ENCODE measurements at regions not wholly inside any gene's neighbourhood (a gene's known extent, or its start where the extent isn't known, plus 50 kb on each side); places are given as distances from the start of the nearest gene placed in this dataset.
"Not testable (repeated sequence)": the region's sequence is repeated elsewhere in the genome, so short reads cannot be mapped to it uniquely, and the experiment has no call there.

DNA sequence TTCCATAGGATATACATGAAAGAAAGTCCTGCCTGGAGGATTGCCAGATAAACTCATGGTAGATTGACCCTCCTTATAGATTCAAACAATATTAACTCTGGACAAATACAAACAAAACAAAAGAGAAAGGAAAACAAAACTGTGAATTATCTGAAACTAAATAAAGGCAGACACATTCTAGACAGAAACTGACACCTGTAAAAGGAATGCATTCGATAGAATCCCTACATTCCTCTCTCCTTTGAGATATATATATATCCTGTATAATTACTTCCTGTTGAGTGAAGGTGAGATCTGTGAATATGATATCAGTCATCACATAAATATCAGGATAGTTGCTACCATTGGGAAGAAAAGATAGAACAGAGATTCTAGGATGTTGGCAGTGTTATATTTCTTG, 948.4 kb upstream of the ATXN7L3B start:
- DNase-seq = no peak

DNA sequence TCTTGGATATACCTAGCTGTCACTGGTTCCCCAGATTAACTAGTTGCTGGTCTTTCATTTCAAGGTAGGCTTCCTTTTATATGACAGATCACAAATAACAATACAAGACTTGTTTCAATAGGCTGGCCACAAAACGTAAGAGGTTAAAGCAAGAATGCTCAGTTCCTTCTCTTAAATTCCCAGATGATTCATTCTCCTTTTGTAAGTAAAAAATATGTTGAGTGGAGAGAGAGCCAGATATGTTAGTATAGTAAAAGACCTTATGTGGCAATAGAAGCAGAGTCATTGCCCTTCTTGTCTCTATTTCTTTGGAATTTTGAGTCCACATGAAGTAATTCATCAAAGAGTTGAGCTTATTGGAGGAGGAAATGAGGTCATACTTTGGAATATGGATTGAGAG, 939.0 kb upstream of the ATXN7L3B start:
- no peak for DNase-seq

- DNase-seq = no peak
Measured at GRCh38 chr12:73599268-73599667, 938.4 kb upstream of the ATXN7L3B start.

GRCh38 chr12:73605925-73606324, 931.7 kb upstream of the ATXN7L3B start:
- DNase-seq = not testable (repeated sequence)

- DNase-seq = no peak
Measured at GRCh38 chr12:73612551-73612950, 925.1 kb upstream of the ATXN7L3B start.

GRCh38 chr12:73623421-73623820, 914.2 kb upstream of the ATXN7L3B start:
- DNase-seq = no peak

DNA sequence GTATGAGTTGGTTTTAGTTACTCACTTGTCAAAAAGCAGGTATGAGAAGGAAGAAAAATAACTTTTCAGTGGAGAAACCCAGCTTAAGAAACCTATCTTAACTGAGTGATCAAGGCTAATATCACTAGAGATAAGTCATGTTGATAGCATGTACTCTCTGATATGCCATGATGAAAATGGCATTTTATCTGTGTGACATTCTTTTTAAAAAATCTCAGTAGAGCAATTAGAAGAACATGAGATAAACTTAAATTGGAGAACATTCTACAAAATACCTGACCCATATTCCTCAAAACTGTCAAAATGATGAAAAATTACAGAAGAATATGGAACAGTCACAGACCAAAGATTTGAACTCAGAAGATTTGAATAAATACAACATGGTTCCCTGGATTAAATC, 912.4 kb upstream of the ATXN7L3B start:
- DNase-seq = no peak

GRCh38 chr12:73629171-73629570, 908.5 kb upstream of the ATXN7L3B start:
- DNase-seq = no peak

DNA sequence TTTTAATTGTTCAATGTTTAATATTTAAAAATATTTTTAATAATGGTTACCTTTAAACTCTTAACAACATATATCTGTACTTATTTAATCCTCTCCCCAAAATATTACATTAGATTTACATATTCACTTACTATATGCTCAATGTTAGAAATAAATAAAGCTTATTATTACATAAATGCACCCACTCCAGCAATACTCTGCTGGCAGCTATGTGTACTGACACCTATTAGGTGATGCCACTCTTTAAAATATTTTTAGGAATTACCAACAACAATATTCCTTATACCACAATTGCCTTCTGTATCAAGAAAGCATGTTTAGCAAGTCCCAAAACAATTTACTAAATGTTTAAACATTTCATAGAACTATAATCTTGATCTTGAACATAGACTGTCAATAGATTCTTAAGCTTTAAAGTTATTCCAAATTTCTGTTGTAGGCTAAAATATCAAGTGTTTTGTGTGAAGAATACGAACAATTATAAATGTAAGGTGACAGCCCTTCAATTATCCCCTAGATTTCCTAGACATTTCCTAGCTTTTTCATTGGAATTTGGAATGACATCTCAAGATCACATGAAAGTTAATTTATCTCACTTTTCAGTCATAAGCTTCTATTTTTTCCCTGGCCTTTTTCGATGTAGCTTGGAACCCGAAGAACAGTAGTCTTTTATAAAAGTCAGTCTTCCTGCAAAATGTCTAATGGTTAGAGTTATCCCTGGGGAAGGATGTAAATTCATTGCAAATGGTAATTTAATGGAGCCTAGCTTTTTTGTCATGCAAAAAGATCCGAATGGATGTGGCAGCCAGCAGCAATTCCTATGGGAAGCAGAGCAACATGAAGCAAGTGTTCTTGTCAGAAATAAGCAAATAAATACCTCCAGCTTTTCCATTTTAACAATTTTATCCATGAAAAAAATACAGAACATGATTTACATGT, 907.5 kb upstream of the ATXN7L3B start:
- DNase-seq = no peak

GRCh38 chr12:73632191-73632590, 905.4 kb upstream of the ATXN7L3B start:
- DNase-seq = no peak

GRCh38 chr12:73632661-73633060, 905.0 kb upstream of the ATXN7L3B start:
- no peak for DNase-seq

DNA sequence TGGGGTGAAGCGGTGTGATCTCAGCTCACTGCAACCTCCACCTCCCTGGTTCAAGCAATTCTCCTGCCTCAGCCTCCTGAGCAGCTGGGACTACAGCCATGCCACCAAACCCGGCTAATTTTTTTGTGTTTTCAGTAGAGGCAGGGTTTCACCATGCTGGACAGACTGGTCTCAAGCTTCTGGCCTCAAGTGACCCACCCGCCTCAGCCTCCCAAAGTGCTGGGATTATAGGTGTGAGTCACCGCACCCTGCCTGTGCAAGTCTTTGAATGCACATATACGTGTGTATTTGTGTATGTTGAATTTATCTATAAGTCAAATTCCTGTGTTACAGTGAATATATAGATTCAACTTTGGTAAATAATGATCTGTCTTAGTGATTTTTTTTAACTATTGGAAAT, 898.2 kb upstream of the ATXN7L3B start:
- not testable (repeated sequence) for DNase-seq

- DNase-seq = no peak
Measured at GRCh38 chr12:73656375-73656774, 881.3 kb upstream of the ATXN7L3B start.

- DNase-seq = no peak
Measured at GRCh38 chr12:73659802-73660201, 877.8 kb upstream of the ATXN7L3B start.

- no peak for DNase-seq
Measured at GRCh38 chr12:73665193-73665592, 872.4 kb upstream of the ATXN7L3B start.

DNA sequence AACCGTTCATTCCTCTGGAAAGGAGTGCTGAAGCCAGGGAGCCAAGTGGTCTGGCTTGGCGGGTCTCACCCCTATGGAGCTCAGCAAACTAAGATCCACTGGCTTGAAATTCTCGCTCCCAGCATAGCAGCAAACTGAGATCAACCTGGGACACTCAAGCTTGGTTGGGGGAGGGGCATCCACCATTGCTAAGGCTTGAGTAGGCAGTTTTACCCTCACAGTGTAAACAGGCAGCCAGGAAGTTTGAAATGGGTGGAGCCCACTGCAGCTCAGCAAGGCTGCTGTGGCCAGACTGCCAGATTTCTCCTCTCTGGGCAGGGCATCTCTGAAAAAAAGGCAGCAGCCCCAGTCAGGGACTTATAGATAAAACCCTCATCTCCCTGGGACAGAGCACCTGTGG, 866.1 kb upstream of the ATXN7L3B start:
- DNase-seq = not testable (repeated sequence)

- no peak for DNase-seq
Measured at GRCh38 chr12:73677520-73678291, 859.9 kb upstream of the ATXN7L3B start.

- DNase-seq = no peak
Measured at GRCh38 chr12:73678335-73678734, 859.3 kb upstream of the ATXN7L3B start.

GRCh38 chr12:73699318-73699717, 838.3 kb upstream of the ATXN7L3B start:
- DNase-seq = no peak

DNA sequence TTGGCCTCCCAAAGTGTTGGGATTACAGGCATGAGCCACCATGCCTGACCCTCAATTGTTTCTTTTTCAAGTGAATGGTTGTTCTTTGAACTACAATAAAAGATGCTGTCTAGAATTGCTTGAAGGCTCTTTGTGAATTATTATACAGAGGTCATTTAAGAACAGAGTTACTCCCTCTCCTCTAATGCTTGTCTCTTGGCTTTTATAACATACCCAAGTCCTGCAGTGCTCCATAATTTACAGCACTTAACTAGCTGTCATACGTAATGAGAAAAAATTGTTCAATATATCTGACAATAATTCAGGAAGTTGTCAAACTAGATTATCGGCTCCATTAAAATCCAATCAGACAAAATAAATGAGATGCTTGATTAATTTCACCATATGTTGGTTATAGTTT, 823.0 kb upstream of the ATXN7L3B start:
- DNase-seq = no peak

DNA sequence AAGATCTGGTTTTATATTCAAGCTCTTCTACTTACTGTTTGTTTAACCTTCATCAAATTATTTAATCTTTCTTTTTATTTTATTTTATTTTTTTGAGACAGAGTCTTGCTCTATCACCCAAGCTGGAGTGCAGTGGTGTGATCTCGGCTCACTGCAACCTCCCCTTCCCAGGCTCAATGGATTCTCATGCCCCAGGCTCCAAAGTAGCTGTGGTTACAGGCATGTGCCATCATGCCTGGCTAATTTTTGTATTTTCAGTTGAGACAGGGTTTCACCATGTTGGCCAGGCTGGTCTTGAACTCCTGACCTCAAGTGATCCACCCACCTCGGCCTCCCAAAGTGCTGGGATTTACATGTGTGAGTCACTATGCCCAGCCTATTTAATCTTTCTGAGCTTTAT, 821.5 kb upstream of the ATXN7L3B start:
- not testable (repeated sequence) for DNase-seq

DNA sequence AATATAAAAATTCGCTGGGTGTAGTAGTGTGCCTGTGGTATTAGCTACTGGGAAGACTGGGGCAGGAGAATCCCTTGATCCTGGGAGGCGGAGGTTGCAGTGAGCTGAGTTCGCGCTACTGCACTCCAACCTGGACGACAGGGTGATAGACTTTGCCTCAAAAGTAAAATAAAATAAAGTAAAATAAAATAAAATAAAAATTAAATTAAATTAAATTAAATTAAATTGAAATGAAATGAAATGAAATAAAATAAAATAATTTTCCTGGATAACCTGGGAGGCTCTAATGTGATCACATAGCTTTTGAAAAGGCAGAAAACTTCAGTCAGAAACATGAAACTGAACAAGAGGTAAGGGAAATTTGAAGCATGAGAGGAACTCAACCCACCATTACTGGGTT, 818.4 kb upstream of the ATXN7L3B start:
- DNase-seq = no peak

GRCh38 chr12:73726881-73727280, 810.8 kb upstream of the ATXN7L3B start:
- DNase-seq = no peak

DNA sequence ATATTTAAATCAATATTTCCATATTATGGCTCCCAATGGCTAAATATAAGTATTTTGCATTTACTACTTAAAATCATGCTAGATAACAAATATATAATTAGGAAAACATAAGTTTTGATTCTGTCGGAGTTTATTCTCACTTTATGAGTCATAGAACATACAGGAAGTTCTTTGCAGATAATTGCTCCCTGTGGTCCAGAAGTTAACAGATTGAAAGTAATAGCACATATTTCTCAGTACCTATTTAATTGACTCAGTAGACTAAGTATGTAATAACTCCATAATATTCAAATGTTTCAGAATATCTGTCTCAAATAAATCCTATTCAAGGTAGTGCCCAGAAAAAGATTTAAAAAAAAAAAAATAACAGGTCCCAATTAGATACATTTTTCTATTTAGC, 806.0 kb upstream of the ATXN7L3B start:
- no peak for DNase-seq
